ENCODE measurements at regions not wholly inside any gene's neighbourhood (a gene's known extent, or its start where the extent isn't known, plus 50 kb on each side); places are given as distances from the start of the nearest gene placed in this dataset.
A peak's percentile ranks its signal among the peaks of the same experiment; 100 is the strongest.

- H3K36me3 ChIP-seq (ENCODE audit: control insufficient read depth, insufficient read depth, low read length), result no peaks in the 10 kb centered on the region
- no peak overlapping the region for H2AK5ac ChIP-seq (ENCODE audit: low read depth, low read length)
- H3K79me1 ChIP-seq (ENCODE audit: low read depth in 1 of 2, low read length in 2 of 2), result no peaks in the 10 kb centered on the region
- peak overlapping the region; percentile 61 for H2BK120ac ChIP-seq (ENCODE audit: low read depth, low read length)
- peak overlapping the region; percentile 38; the same call in 1 of the 2 replicates for H3K27ac ChIP-seq (ENCODE audit: insufficient read depth, low read length)
- H3K27me3 ChIP-seq (ENCODE audit: control insufficient read depth, insufficient read depth, low read length), result no peaks in the 10 kb centered on the region
- in situ Hi-C loops (cut with MboI; ENCODE audit: low sequenced_read_pairs) (no loop called here), dilution Hi-C loops (cut with HindIII; ENCODE audit: low sequenced_read_pairs, unreplicated experiment) (no loop called here), intact Hi-C loops (cut with micrococcal nuclease) (no loop called here)
- BruUV-seq (replicated peaks), result no TSS peak
- no peaks in the 10 kb centered on the region for H4K20me1 ChIP-seq (ENCODE audit: insufficient read depth, low read length)
- H3K56ac ChIP-seq (ENCODE audit: extremely low read depth, insufficient read depth, low read length), result no peak overlapping the region
- no peak overlapping the region for H2AK9ac ChIP-seq (replicated peaks; ENCODE audit: low read depth, low read length, poor library complexity)
- no peaks in the 10 kb centered on the region for H3K9me1 ChIP-seq (ENCODE audit: insufficient read depth, low read length)
- peak overlapping the region; percentile 14; the same call in 1 of the 2 replicates for H3K4me2 ChIP-seq (ENCODE audit: low read depth, low read length)
- POLR2A ChIA-PET (ENCODE audit: unreplicated experiment), result no interaction called here
- no peak overlapping the region for H3K14ac ChIP-seq (replicated peaks; ENCODE audit: low read depth, low read length)
- no peak overlapping the region for H2AFZ ChIP-seq (replicated peaks; ENCODE audit: low read length, poor library complexity)
- no peaks in the 10 kb centered on the region for H3K9me3 ChIP-seq (ENCODE audit: control insufficient read depth, insufficient read depth, low read length)
- no peak overlapping the region for H4K91ac ChIP-seq (ENCODE audit: insufficient read depth, low read depth, low read length)
- DNase-seq, result peak; percentile 80
- H3K4me3 ChIP-seq (ENCODE audit: insufficient read depth, low read depth, low read length), result no peak overlapping the region
- no peak overlapping the region for H3K9ac ChIP-seq (ENCODE audit: low read depth, low read length)
- H4K5ac ChIP-seq (ENCODE audit: low read depth, low read length), result peak overlapping the region; percentile 81; the same call in 1 of the 2 replicates
- peak overlapping the region; percentile 65; the same call in 1 of the 2 replicates for H2BK20ac ChIP-seq (ENCODE audit: low read depth, low read length)
- no CpG with 5 or more reads among the region's 6 CpGs for WGBS, 2 experiments (ENCODE audit: extremely low coverage in 2 of 2, insufficient read length in 1 of 2)
- peak overlapping the region; percentile 29 for H3K18ac ChIP-seq (ENCODE audit: low read depth, low read length)
- no peak overlapping the region for H3K23ac ChIP-seq (ENCODE audit: low read depth, low read length)
- CTCF ChIA-PET, result interaction anchor here (0.6 kb wide), 1 partner anchor 215 kb away, joined by 3 read pairs; no protein-coding TSS in a partner anchor
- H3K4me1 ChIP-seq (ENCODE audit: control insufficient read depth, insufficient read depth, low read length), result peaks cover 7% of the 10 kb centered on the region
- H4K8ac ChIP-seq (ENCODE audit: low read depth in 2 of 2, low read length in 2 of 2), result peak overlapping the region; percentile 32 to 38; a peak in 1 of 4 replicates
- H2BK15ac ChIP-seq (ENCODE audit: low read depth, low read length), result no peak overlapping the region
- 0 out of 2 replicates have a peak overlapping the region, but pooled peaks have one; percentile 23 for H3K4ac ChIP-seq (ENCODE audit: low read depth, low read length)
- peak; percentile 83 for ATAC-seq (ENCODE audit: low read depth)
- TF ChIP-seq CHD1 (IDR thresholded peaks at IDR 0.05; ENCODE audit: low read depth, low read length) (no peak), RFX5 (IDR thresholded peaks at IDR 0.05; ENCODE audit: low read depth, low read length) (no peak), RCOR1 (IDR thresholded peaks at IDR 0.05; ENCODE audit: insufficient replicate concordance, low read length) (no peak), MAFK (IDR thresholded peaks at IDR 0.05; ENCODE audit: low read depth, low read length) (no peak), CTCF (conservative IDR thresholded peaks at IDR 0.05; ENCODE audit: low read depth, low read length) (no peak), USF2 (IDR thresholded peaks at IDR 0.05; ENCODE audit: low read depth, low read length) (no peak), MAZ (IDR thresholded peaks at IDR 0.05; ENCODE audit: borderline replicate concordance, low read depth, low read length) (no peak), ELK1 (IDR thresholded peaks at IDR 0.05; ENCODE audit: borderline replicate concordance, low read depth, low read length) (no peak), RAD21 (IDR thresholded peaks at IDR 0.05; ENCODE audit: low read length) (no peak), CEBPB (IDR thresholded peaks at IDR 0.05; ENCODE audit: low read depth, low read length) (no peak), NFE2L2 (IDR thresholded peaks at IDR 0.05; ENCODE audit: low read depth, low read length) (no peak), POLR2A (IDR thresholded peaks at IDR 0.05; ENCODE audit: low read depth, low read length) (no peak), SMC3 (IDR thresholded peaks at IDR 0.05; ENCODE audit: low read depth, low read length) (no peak), FOS (IDR thresholded peaks at IDR 0.05; ENCODE audit: low read depth, low read length) (no peak), MXI1 (IDR thresholded peaks at IDR 0.05; ENCODE audit: borderline replicate concordance, low read depth, low read length) (no peak), BHLHE40 (IDR thresholded peaks at IDR 0.05; ENCODE audit: low read depth, low read length) (no peak)
- peak overlapping the region; percentile 85 for H2BK5ac ChIP-seq (ENCODE audit: low read depth, low read length, poor library complexity, severe bottlenecking)
Measured at GRCh38 chr7:15915686-15916293, 229.3 kb upstream of the MEOX2 start.
